ENCODE measurements at regions not wholly inside any gene's neighbourhood (a gene's known extent, or its start where the extent isn't known, plus 50 kb on each side); places are given as distances from the start of the nearest gene placed in this dataset.

GRCh38 chr15:92708635-92709034 is 53.1 kb upstream of the FAM174B start:
- TF ChIP-seq ZC3H10 (CRISPR knock-in tag; IDR thresholded peaks at IDR 0.05) = no peak
- no peak for TF ChIP-seq CSDC2 (CRISPR knock-in tag; IDR thresholded peaks at IDR 0.05)
- TF ChIP-seq ZNF565 (CRISPR knock-in tag; conservative IDR thresholded peaks at IDR 0.05; ENCODE audit: low read depth) = no peak
- no peak for TF ChIP-seq PATZ1 (CRISPR knock-in tag; IDR thresholded peaks at IDR 0.05; ENCODE audit: borderline replicate concordance)
- no peak for TF ChIP-seq ZNF8 (CRISPR knock-in tag; IDR thresholded peaks at IDR 0.05)
- TF ChIP-seq TCF4 (CRISPR knock-in tag; IDR thresholded peaks at IDR 0.05; ENCODE audit: borderline replicate concordance) = no peak

Data from SK-N-SH treated with all-trans-retinoic acid at 6 μM for 48 hours (cell line).